ENCODE measurements at regions not wholly inside any gene's neighbourhood (a gene's known extent, or its start where the extent isn't known, plus 50 kb on each side); places are given as distances from the start of the nearest gene placed in this dataset.

GRCh38 chr17:77846531-77847085 lies 111.9 kb upstream of the TNRC6C start:
- no peak for DNase-seq (ENCODE audit: extremely low read depth, low read depth)
- TF ChIP-seq CTCF (IDR thresholded peaks at IDR 0.05; ENCODE audit: low read depth, low read length), result no peak

GRCh38 chr17:77847221-77848085 lies 111.0 kb upstream of the TNRC6C start:
- DNase-seq (ENCODE audit: extremely low read depth, low read depth), result no peak

GRCh38 chr17:77848257-77848656 lies 110.2 kb upstream of the TNRC6C start:
- TF ChIP-seq CTCF (IDR thresholded peaks at IDR 0.05; ENCODE audit: low read depth, low read length), result no peak
- no peak for DNase-seq (ENCODE audit: extremely low read depth, low read depth)

More at GRCh38 chr17:77847221-77848085, 111.0 kb upstream of the TNRC6C start:
- TF ChIP-seq CTCF (IDR thresholded peaks at IDR 0.05; ENCODE audit: low read depth, low read length), result no peak

DNA sequence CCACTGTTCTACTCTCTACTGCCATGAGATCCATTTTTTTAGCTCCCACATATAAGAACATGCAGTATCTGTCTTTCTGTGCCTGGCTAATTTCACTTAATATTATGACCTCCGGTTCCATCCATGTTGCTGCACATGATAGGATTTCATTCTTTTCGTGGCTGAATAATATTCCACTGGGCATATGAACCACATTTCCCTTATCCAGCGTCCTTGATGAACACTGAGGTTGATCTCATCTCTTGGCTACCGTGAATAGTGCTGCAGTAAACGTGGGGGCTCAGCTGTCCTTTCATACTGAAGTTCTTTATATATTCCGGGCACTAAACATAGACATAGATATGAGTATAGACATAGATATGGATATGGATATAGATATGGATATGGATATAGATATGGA lies 109.3 kb upstream of the TNRC6C start:
- no peak for TF ChIP-seq CTCF (IDR thresholded peaks at IDR 0.05; ENCODE audit: low read depth, low read length)
- no peak for DNase-seq (ENCODE audit: extremely low read depth, low read depth)

DNA sequence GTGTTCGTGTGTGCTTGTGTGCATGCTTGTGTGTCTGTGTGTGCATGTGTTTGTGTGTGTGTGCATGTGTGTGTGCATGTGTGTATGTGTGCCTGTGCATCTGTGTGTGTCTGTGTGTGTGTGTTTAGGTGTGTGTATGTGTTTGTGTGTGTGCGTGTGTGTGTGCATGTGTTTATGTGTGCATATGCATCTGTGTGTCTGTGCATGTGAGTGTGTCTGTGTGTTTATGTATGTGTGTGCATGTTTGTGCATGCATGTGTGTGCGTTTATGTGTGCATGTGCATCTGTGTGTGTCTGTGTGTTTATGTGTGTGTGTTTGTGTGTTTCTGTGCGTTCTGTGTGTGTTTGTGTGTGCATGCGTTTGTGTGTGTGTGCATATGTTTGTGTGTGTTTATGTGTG lies 106.6 kb upstream of the TNRC6C start:
- DNase-seq (ENCODE audit: extremely low read depth, low read depth), result no peak
- TF ChIP-seq CTCF (IDR thresholded peaks at IDR 0.05; ENCODE audit: low read depth, low read length), result no peak

DNA sequence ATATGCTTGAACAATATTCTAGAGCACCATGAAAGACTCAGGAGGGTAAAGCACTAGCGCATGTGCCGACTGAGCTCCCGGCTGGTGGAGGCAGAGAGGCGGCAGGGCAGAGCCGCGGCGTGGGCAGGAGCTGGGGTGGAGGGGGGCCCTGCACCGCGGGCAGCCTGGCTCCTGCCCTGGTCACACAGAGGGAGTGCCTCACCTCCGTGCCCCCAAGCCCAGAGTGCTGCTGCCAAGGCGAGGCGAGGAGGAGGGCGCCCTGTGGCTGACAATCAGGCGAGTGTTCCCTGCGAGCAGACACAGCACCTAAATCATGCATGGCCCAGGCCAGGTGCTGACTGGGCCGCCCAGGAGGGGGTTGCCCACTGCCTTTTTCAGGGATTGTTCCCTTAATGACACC lies 105.8 kb upstream of the TNRC6C start:
- DNase-seq (ENCODE audit: extremely low read depth, low read depth), result no peak
- TF ChIP-seq CTCF (IDR thresholded peaks at IDR 0.05; ENCODE audit: low read depth, low read length), result no peak

GRCh38 chr17:77853191-77853977 lies 105.1 kb upstream of the TNRC6C start:
- TF ChIP-seq CTCF (IDR thresholded peaks at IDR 0.05; ENCODE audit: low read depth, low read length), result no peak

More at GRCh38 chr17:77853191-77853977, 105.1 kb upstream of the TNRC6C start:
- no peak for DNase-seq (ENCODE audit: extremely low read depth, low read depth)

Data from AG09319 (cell line).